ENCODE measurements at regions not wholly inside any gene's neighbourhood (a gene's known extent, or its start where the extent isn't known, plus 50 kb on each side); places are given as distances from the start of the nearest gene placed in this dataset.
A peak's percentile ranks its signal among the peaks of the same experiment; 100 is the strongest.

GRCh38 chr5:17103461-17103860, 114.0 kb upstream of the BASP1 start:
- dilution Hi-C loops (cut with MboI; ENCODE audit: extremely low pct_ligation_motif_present, low sequenced_read_pairs): no loop called here
- intact Hi-C loops (cut with micrococcal nuclease): no loop called here
- Histone ChIP-seq H3K27me3 (ENCODE audit: control insufficient read depth in 2 of 2, insufficient read depth in 2 of 2, low read length in 2 of 2) (no peaks in the 10 kb centered on the region), H3K4me1 (ENCODE audit: control insufficient read depth, extremely low read depth, insufficient read depth, low read length) (peaks cover 13% of the 10 kb centered on the region), H4K20me1 (replicated peaks; ENCODE audit: control insufficient read depth, extremely low read depth, insufficient read depth, low read length) (no peaks in the 10 kb centered on the region), H3K79me2 (ENCODE audit: control insufficient read depth, insufficient read depth, low read length) (no peaks in the 10 kb centered on the region), H3K4me2 (ENCODE audit: insufficient read depth, low read length) (no peak overlapping the region), H3K9ac (replicated peaks; ENCODE audit: extremely low read depth, insufficient read depth, low read length) (no peak overlapping the region), H3K36me3 (ENCODE audit: control insufficient read depth in 2 of 2, extremely low read depth in 1 of 2, insufficient read depth in 2 of 2, low read length in 2 of 2) (no peaks in the 10 kb centered on the region), H3K9me1 (replicated peaks; ENCODE audit: control insufficient read depth, extremely low read depth, insufficient read depth, low read length) (no peaks in the 10 kb centered on the region), H3K27ac (ENCODE audit: insufficient read depth, low read depth, low read length) (no peak overlapping the region), H3K9me3 (replicated peaks; ENCODE audit: control insufficient read depth, insufficient read depth, low read length) (no peaks in the 10 kb centered on the region), H2AFZ (ENCODE audit: low read depth, low read length) (no peak overlapping the region), H3K4me3 (replicated peaks in 1 of 3; ENCODE audit: insufficient read depth in 1 of 3, low read depth in 1 of 3, low read length in 3 of 3) (no peak overlapping the region)
- DNase-seq (ENCODE audit: low read depth, low spot score) (no peak), FAIRE-seq (peak; percentile 50)
- ChIA-PET POLR2A (no interaction called here), CTCF (interaction anchor here (0.8 to 3.3 kb wide), 4 partner anchors 9 to 120 kb away, joined by 3 to 15 read pairs (median 5); no protein-coding TSS in a partner anchor)
- TF ChIP-seq, protein P1, sequence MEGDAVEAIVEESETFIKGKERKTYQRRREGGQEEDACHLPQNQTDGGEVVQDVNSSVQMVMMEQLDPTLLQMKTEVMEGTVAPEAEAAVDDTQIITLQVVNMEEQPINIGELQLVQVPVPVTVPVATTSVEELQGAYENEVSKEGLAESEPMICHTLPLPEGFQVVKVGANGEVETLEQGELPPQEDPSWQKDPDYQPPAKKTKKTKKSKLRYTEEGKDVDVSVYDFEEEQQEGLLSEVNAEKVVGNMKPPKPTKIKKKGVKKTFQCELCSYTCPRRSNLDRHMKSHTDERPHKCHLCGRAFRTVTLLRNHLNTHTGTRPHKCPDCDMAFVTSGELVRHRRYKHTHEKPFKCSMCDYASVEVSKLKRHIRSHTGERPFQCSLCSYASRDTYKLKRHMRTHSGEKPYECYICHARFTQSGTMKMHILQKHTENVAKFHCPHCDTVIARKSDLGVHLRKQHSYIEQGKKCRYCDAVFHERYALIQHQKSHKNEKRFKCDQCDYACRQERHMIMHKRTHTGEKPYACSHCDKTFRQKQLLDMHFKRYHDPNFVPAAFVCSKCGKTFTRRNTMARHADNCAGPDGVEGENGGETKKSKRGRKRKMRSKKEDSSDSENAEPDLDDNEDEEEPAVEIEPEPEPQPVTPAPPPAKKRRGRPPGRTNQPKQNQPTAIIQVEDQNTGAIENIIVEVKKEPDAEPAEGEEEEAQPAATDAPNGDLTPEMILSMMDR (IDR thresholded peaks at IDR 0.05; ENCODE audit: extremely low read depth in 1 of 2, insufficient read depth in 1 of 2, low read depth in 1 of 2, low read length in 2 of 2): no peak
- TF ChIP-seq, protein P2, sequence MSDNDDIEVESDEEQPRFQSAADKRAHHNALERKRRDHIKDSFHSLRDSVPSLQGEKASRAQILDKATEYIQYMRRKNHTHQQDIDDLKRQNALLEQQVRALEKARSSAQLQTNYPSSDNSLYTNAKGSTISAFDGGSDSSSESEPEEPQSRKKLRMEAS (IDR thresholded peaks at IDR 0.05; ENCODE audit: insufficient read depth, insufficient read length): no peak
- TF ChIP-seq FOS (IDR thresholded peaks at IDR 0.05; ENCODE audit: borderline replicate concordance, insufficient read depth, low read length) (no peak), GATA2 (IDR thresholded peaks at IDR 0.05; ENCODE audit: insufficient read depth, insufficient read length, low read depth, low read length) (no peak), JUN (IDR thresholded peaks at IDR 0.05; ENCODE audit: borderline replicate concordance, insufficient read depth, insufficient read length, low read depth) (no peak), EZH2 (IDR thresholded peaks at IDR 0.05; ENCODE audit: borderline replicate concordance, low read depth, low read length, severe bottlenecking) (no peak), MYC (IDR thresholded peaks at IDR 0.05; ENCODE audit: low read depth, low read length) (no peak), POLR2A (IDR thresholded peaks at IDR 0.05; ENCODE audit: low read depth, low read length) (no peak), POLR2AphosphoS5 (IDR thresholded peaks at IDR 0.05; ENCODE audit: insufficient read depth, low read depth, low read length) (no peak)
- no TSS peak for BruUV-seq (replicated peaks)

Data from endothelial cell of umbilical vein (primary cell).